ENCODE measurements at regions not wholly inside any gene's neighbourhood (a gene's known extent, or its start where the extent isn't known, plus 50 kb on each side); places are given as distances from the start of the nearest gene placed in this dataset.
A peak's percentile ranks its signal among the peaks of the same experiment; 100 is the strongest.

GRCh38 chr15:69812861-69813261 lies 284.9 kb downstream of the TLE3 start:
- H3K9me3 ChIP-seq (ENCODE audit: control insufficient read depth, insufficient read depth, low read length) = no peaks in the 10 kb centered on the region
- H3K36me3 ChIP-seq (ENCODE audit: control insufficient read depth, insufficient read depth, low read length) = no peaks in the 10 kb centered on the region
- H3K27me3 Mint-ChIP-seq (ENCODE audit: low read depth in 2 of 2) = peaks cover 29 to 49% of the 10 kb centered on the region in 2 donors
- H3K27ac ChIP-seq (ENCODE audit: low read length) = no peak overlapping the region
- ATAC-seq (no peak), DNase-seq (no peak)
- no peaks in the 10 kb centered on the region for H3K36me3 Mint-ChIP-seq
- H3K27me3 ChIP-seq (ENCODE audit: control insufficient read depth, insufficient read depth, low read length) = no peaks in the 10 kb centered on the region
- TF ChIP-seq CTCF (IDR thresholded peaks at IDR 0.05) = no peak
- no peaks in the 10 kb centered on the region for H3K9me3 Mint-ChIP-seq
- no peaks in the 10 kb centered on the region for H3K4me1 Mint-ChIP-seq
- intact Hi-C loops (cut with micrococcal nuclease) = no loop called here
- H3K4me1 ChIP-seq (ENCODE audit: control insufficient read depth, insufficient read depth, low read length) = peaks cover 8% of the 10 kb centered on the region
- no peak overlapping the region for H3K4me3 Mint-ChIP-seq
- no peak overlapping the region for H3K27ac Mint-ChIP-seq
- WGBS (ENCODE audit: insufficient coverage) = 89% methylated on average over 20 of the region's 20 CpGs
- H3K4me3 ChIP-seq (ENCODE audit: low read length) = no peak overlapping the region

GRCh38 chr15:69813881-69814280 lies 283.8 kb downstream of the TLE3 start:
- H3K4me1 ChIP-seq (ENCODE audit: control insufficient read depth, insufficient read depth, low read length) = peaks cover 8% of the 10 kb centered on the region
- no peak overlapping the region for H3K4me3 Mint-ChIP-seq
- H3K27me3 Mint-ChIP-seq (ENCODE audit: low read depth in 2 of 2) = peaks cover 31 to 49% of the 10 kb centered on the region in 2 donors
- intact Hi-C loops (cut with micrococcal nuclease) = no loop called here
- H3K27me3 ChIP-seq (ENCODE audit: control insufficient read depth, insufficient read depth, low read length) = no peaks in the 10 kb centered on the region
- no peaks in the 10 kb centered on the region for H3K4me1 Mint-ChIP-seq
- no peaks in the 10 kb centered on the region for H3K9me3 Mint-ChIP-seq
- ATAC-seq = no peak
- no peak overlapping the region for H3K4me3 ChIP-seq (ENCODE audit: low read length)
- no peak overlapping the region for H3K27ac ChIP-seq (ENCODE audit: low read length)
- WGBS (ENCODE audit: insufficient coverage) = 96% methylated on average over 7 of the region's 7 CpGs
- H3K9me3 ChIP-seq (ENCODE audit: control insufficient read depth, insufficient read depth, low read length) = no peaks in the 10 kb centered on the region
- TF ChIP-seq CTCF (IDR thresholded peaks at IDR 0.05) = no peak
- no peak overlapping the region for H3K27ac Mint-ChIP-seq
- no peaks in the 10 kb centered on the region for H3K36me3 Mint-ChIP-seq
- DNase-seq = no peak
- H3K36me3 ChIP-seq (ENCODE audit: control insufficient read depth, insufficient read depth, low read length) = no peaks in the 10 kb centered on the region

- WGBS (ENCODE audit: insufficient coverage) = 96% methylated on average over 9 of the region's 9 CpGs
- intact Hi-C loops (cut with micrococcal nuclease) = no loop called here
- Histone ChIP-seq H3K9me3 (ENCODE audit: control insufficient read depth, insufficient read depth, low read length) (no peaks in the 10 kb centered on the region), H3K27ac (ENCODE audit: low read length) (no peak overlapping the region), H3K27me3 (ENCODE audit: control insufficient read depth, insufficient read depth, low read length) (no peaks in the 10 kb centered on the region), H3K36me3 (ENCODE audit: control insufficient read depth, insufficient read depth, low read length) (no peaks in the 10 kb centered on the region), H3K4me1 (ENCODE audit: control insufficient read depth, insufficient read depth, low read length) (peaks cover 8% of the 10 kb centered on the region), H3K4me3 (ENCODE audit: low read length) (no peak overlapping the region)
- ATAC-seq = no peak
- no peak for DNase-seq
- H3K4me1 Mint-ChIP-seq = no peaks in the 10 kb centered on the region
- H3K4me3 Mint-ChIP-seq = no peak overlapping the region
- peaks cover 37 to 48% of the 10 kb centered on the region in 2 donors for H3K27me3 Mint-ChIP-seq (ENCODE audit: low read depth in 2 of 2)
- H3K9me3 Mint-ChIP-seq = no peaks in the 10 kb centered on the region
- no peak for TF ChIP-seq CTCF (IDR thresholded peaks at IDR 0.05)
- no peak overlapping the region for H3K27ac Mint-ChIP-seq
- no peaks in the 10 kb centered on the region for H3K36me3 Mint-ChIP-seq
These were observed 282.8 kb downstream of the TLE3 start for GRCh38 chr15:69814932-69815331.

GRCh38 chr15:69815793-69816192 lies 281.9 kb downstream of the TLE3 start:
- ATAC-seq = peak in 1 of 3 donors; percentile 41
- WGBS (ENCODE audit: insufficient coverage) = 59% methylated on average over 1 of the region's 2 CpGs

More at GRCh38 chr15:69815793-69816192, 281.9 kb downstream of the TLE3 start:
- no peak for TF ChIP-seq CTCF (IDR thresholded peaks at IDR 0.05)
- H3K4me3 Mint-ChIP-seq = no peak overlapping the region
- H3K27me3 Mint-ChIP-seq (ENCODE audit: low read depth in 2 of 2) = peaks cover 35 to 44% of the 10 kb centered on the region in 2 donors
- H3K27me3 ChIP-seq (ENCODE audit: control insufficient read depth, insufficient read depth, low read length) = no peaks in the 10 kb centered on the region
- DNase-seq = peak in 1 of 2 donors; percentile 36
- intact Hi-C loops (cut with micrococcal nuclease) = no loop called here
- no peak overlapping the region for H3K27ac Mint-ChIP-seq
- no peaks in the 10 kb centered on the region for H3K9me3 ChIP-seq (ENCODE audit: control insufficient read depth, insufficient read depth, low read length)
- H3K4me1 Mint-ChIP-seq = no peaks in the 10 kb centered on the region
- no peak overlapping the region for H3K27ac ChIP-seq (ENCODE audit: low read length)
- H3K4me1 ChIP-seq (ENCODE audit: control insufficient read depth, insufficient read depth, low read length) = peaks cover 8% of the 10 kb centered on the region
- H3K36me3 ChIP-seq (ENCODE audit: control insufficient read depth, insufficient read depth, low read length) = no peaks in the 10 kb centered on the region
- H3K9me3 Mint-ChIP-seq = no peaks in the 10 kb centered on the region
- no peak overlapping the region for H3K4me3 ChIP-seq (ENCODE audit: low read length)
- H3K36me3 Mint-ChIP-seq = no peaks in the 10 kb centered on the region
